AG04449 (cell line): ENCODE measurements at regions not wholly inside any gene's neighbourhood (a gene's known extent, or its start where the extent isn't known, plus 50 kb on each side); places are given as distances from the start of the nearest gene placed in this dataset.
"Not testable (repeated sequence)": the region's sequence is repeated elsewhere in the genome, so short reads cannot be mapped to it uniquely, and the experiment has no call there.

Experiments
- CTCF ChIA-PET: fragments of 350-600 bp; formaldehyde crosslinking; extraction: SDS; loops from one replicate; lab custom pipeline; 2021; ENCODE audit warnings: antibody characterized with exemption; lab: Yijun Ruan, JAX
- POLR2A ChIA-PET: fragments of 400-600, 350-600 bp; formaldehyde crosslinking; extraction: SDS; loops from one replicate; lab custom pipeline; 2020; ENCODE audit warnings: antibody characterized with exemption, inconsistent platforms; lab: Yijun Ruan, JAX
- DNase-seq: peaks from one replicate; pipeline ENCODE4 v3.0.0-alpha.2; 2010; ENCODE audit warnings: low read depth, low spot score
- H3K4me3 ChIP-seq: 2 replicates; pipeline ENCODE4 v1.5.1; 2011; ENCODE audit warnings: low read depth, mild to moderate bottlenecking, control low read depth, low read length
- CTCF ChIP-seq: IDR thresholded peaks from one replicate; pipeline ENCODE4 v1.5.1; 2011; ENCODE audit warnings: mild to moderate bottlenecking, moderate library complexity, low read length, control low read depth, inconsistent platforms; ENCODE audit not compliant: insufficient read depth; ENCODE audit errors: missing control alignments

DNA sequence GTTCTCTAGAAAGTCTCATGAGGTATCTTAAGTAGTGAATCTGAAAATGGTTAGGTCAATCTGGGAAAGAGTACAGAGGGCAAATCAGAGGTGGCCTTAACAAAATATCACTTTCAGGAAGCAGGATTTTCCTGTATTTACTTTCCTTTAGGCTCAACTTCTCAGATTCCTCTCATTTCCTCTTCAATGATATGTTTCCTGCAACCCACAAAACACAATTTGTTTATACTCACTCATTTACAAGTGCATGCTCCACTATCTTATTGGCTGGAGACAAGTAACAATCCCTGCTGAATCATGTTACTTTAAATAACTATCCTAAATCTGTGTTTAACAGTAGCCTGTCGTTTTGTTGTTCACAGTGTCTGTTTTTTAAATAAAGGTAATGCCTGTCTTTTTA, 228.1 kb downstream of the DSC3 start:
- ChIA-PET POLR2A (no interaction called here), CTCF (no interaction called here)
- DNase-seq, result no peak
- no peak for TF ChIP-seq CTCF
- no peak overlapping the region for H3K4me3 ChIP-seq

DNA sequence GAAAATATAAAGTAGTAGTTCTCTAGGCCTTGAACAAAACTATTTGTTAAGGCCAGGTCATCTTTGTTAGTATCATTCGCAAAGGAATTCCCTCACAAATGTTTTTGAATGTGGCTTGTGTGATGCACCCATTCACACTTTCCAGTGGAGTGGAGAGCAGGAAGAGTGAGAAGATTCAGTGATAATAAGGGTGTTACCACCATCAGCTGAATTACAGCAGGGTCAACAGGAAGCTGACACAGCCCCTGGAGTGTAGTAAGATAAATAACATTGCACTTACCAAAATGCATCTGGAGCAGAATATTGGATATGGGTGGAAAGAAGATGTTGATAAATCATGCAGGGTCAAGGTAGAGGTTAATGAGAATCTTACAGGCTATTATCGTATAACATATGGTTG, 231.0 kb downstream of the DSC3 start:
- ChIA-PET POLR2A (no interaction called here), CTCF (no interaction called here)
- no peak for DNase-seq
- no peak overlapping the region for H3K4me3 ChIP-seq
- TF ChIP-seq CTCF, result no peak

DNA sequence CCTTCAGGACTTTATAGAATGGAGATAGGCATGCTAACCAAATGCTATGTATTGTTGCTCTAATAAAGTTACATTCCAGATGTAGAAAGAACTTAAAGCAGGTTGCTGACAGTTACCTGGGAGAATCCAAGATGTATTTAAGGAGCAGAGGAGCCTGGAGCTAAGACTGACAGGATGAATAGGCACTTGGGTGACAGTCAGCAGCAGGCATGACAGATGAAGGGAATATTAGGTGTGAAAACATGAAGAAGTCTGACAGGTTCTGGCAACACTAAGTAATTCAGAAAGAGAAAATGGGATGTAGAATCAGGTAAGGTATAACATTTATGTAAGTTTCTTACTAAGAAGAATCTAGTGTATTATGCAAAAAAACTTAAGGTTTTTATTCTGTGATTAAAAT, 232.0 kb downstream of the DSC3 start:
- TF ChIP-seq CTCF, result no peak
- DNase-seq, result no peak
- CTCF ChIA-PET, result no interaction called here
- no peak overlapping the region for H3K4me3 ChIP-seq
- POLR2A ChIA-PET, result no interaction called here

GRCh38 chr18:30806823-30807222, 235.7 kb downstream of the DSC3 start:
- no peak for TF ChIP-seq CTCF
- DNase-seq, result no peak
- CTCF ChIA-PET, result no interaction called here
- POLR2A ChIA-PET, result no interaction called here
- no peak overlapping the region for H3K4me3 ChIP-seq

- CTCF ChIA-PET, result no interaction called here
- POLR2A ChIA-PET, result no interaction called here
- DNase-seq, result no peak
- TF ChIP-seq CTCF, result no peak
- no peak overlapping the region for H3K4me3 ChIP-seq
Observed at GRCh38 chr18:30800800-30801199, 241.7 kb downstream of the DSC3 start.

DNA sequence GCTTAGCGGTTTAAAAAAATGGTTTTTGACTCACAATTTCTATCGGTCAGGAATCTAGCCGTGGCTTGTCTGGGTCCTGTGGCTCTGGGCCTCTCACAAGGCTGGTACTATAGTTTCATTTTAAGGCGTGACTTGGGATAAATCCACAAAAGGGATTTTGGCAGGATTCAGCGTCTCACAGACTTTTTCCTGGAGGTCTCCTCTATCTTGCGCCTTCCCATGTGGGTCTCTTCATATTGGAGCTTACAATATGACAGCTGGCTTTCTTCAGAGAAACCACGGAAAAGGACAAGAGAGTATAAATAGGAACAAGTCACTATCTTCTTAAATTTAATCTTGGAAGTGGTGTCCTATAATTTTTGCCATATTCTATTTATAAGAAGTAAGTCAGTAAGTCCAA, 250.5 kb downstream of the DSC3 start:
- CTCF ChIA-PET, result no interaction called here
- TF ChIP-seq CTCF, result no peak
- POLR2A ChIA-PET, result no interaction called here
- no peak for DNase-seq
- no peak overlapping the region for H3K4me3 ChIP-seq

GRCh38 chr18:30788411-30788991, 254.0 kb downstream of the DSC3 start:
- CTCF ChIA-PET, H3K4me3 ChIP-seq, DNase-seq, POLR2A ChIA-PET: not testable (repeated sequence)
